Liver (tissue), 8 donors: ENCODE measurements at regions not wholly inside any gene's neighbourhood (a gene's known extent, or its start where the extent isn't known, plus 50 kb on each side); places are given as distances from the start of the nearest gene placed in this dataset.

ENCODE experiments used
- DNase-seq: peaks from one replicate; pipeline ENCODE4 v3.0.0-alpha.2; 2017; ENCODE audit warnings: low spot score
- H3K27ac ChIP-seq, 2 donors: one replicate each; pipeline ENCODE4 v1.7.0; 2013; ENCODE audit warnings: inconsistent platforms in 2 of 2, low read length in 2 of 2, control low read depth in 1 of 2, low read depth in 1 of 2, mild to moderate bottlenecking in 1 of 2
- H3K27me3 ChIP-seq, 4 donors: one replicate each; pipeline versions ENCODE4 v1.6.1 to v1.7.0; 2013; ENCODE audit warnings: low read length in 3 of 4, inconsistent platforms in 1 of 4, mild to moderate bottlenecking in 1 of 4, moderate library complexity in 1 of 4; ENCODE audit not compliant: control insufficient read depth in 4 of 4, insufficient read depth in 4 of 4
- H3K36me3 ChIP-seq, 4 donors: one replicate each; pipeline versions ENCODE4 v1.6.1 to v1.7.0; 2013; ENCODE audit warnings: low read length in 3 of 4, mild to moderate bottlenecking in 3 of 4, low read depth in 1 of 4, moderate library complexity in 1 of 4; ENCODE audit not compliant: control insufficient read depth in 4 of 4, insufficient read depth in 3 of 4
- H3K4me1 ChIP-seq, 4 donors: one replicate each; pipeline versions ENCODE4 v1.6.1 to v1.7.0; 2013; ENCODE audit warnings: low read length in 3 of 4, mild to moderate bottlenecking in 3 of 4, moderate library complexity in 1 of 4; ENCODE audit not compliant: control insufficient read depth in 4 of 4, insufficient read depth in 4 of 4
- H3K4me3 ChIP-seq, 3 donors: one replicate each; pipeline versions ENCODE4 v1.6.1 to v1.7.0; 2013; ENCODE audit warnings: low read length in 3 of 3, control low read depth in 1 of 3, low read depth in 1 of 3, mild to moderate bottlenecking in 1 of 3
- H3K9ac ChIP-seq, 2 donors: one replicate each; pipeline ENCODE4 v1.7.0; 2013; ENCODE audit warnings: low read length in 2 of 2, mild to moderate bottlenecking in 2 of 2, moderate library complexity in 2 of 2, control low read depth in 1 of 2, low read depth in 1 of 2
- H3K9me3 ChIP-seq, 4 donors: one replicate each; pipeline versions ENCODE4 v1.6.1 to v1.7.0; 2013; ENCODE audit warnings: low read length in 3 of 4; ENCODE audit not compliant: control insufficient read depth in 4 of 4
- ATF3 ChIP-seq: IDR thresholded peaks from 2 replicates; pipeline ENCODE4 v1.6.1; 2016; ENCODE audit warnings: antibody characterized with exemption
- CTCF ChIP-seq: fragments of 150-350 bp; IDR thresholded peaks from 2 replicates; pipeline ENCODE4 v1.5.1; 2017; ENCODE audit warnings: improper control_type of control experiment, low read depth, low read length; ENCODE audit not compliant: missing input control
- EGR1 ChIP-seq, 2 donors: IDR thresholded peaks; 2 replicates each; pipeline ENCODE4 v1.6.1; 2016 to 2018; ENCODE audit warnings: antibody characterized with exemption in 2 of 2, low read depth in 2 of 2
- FOXA1 ChIP-seq: IDR thresholded peaks from 2 replicates; pipeline ENCODE4 v1.6.1; 2016; ENCODE audit warnings: antibody characterized with exemption
- FOXA2 ChIP-seq: IDR thresholded peaks from 2 replicates; pipeline ENCODE4 v1.6.1; 2016; ENCODE audit warnings: antibody characterized with exemption
- GABPA ChIP-seq, 2 donors: IDR thresholded peaks in 1 of 2; conservative IDR thresholded peaks in 1 of 2; 2 replicates each; pipeline ENCODE4 v1.6.1; 2016; ENCODE audit warnings: antibody characterized with exemption in 2 of 2, mild to moderate bottlenecking in 1 of 2, moderate library complexity in 1 of 2
- HNF4A ChIP-seq, 2 donors: conservative IDR thresholded peaks; 2 replicates each; pipeline ENCODE4 v1.6.1; 2016; ENCODE audit warnings: antibody characterized with exemption in 2 of 2, mild to moderate bottlenecking in 2 of 2
- HNF4G ChIP-seq: IDR thresholded peaks from 2 replicates; pipeline ENCODE4 v1.6.1; 2016; ENCODE audit warnings: antibody characterized with exemption
- JUND ChIP-seq, 2 donors: IDR thresholded peaks; 2 replicates each; pipeline ENCODE4 v1.6.1; 2016; ENCODE audit warnings: antibody characterized with exemption in 2 of 2
- NR2F2 ChIP-seq: IDR thresholded peaks from 2 replicates; pipeline ENCODE4 v1.6.1; 2016; ENCODE audit warnings: antibody characterized with exemption
- RAD21 ChIP-seq, 2 donors: IDR thresholded peaks; 2 replicates each; pipeline ENCODE4 v1.6.1; 2016; ENCODE audit warnings: antibody characterized with exemption in 2 of 2, mild to moderate bottlenecking in 2 of 2
- RXRA ChIP-seq, 2 donors: IDR thresholded peaks; 2 replicates each; pipeline ENCODE4 v1.6.1; 2017 to 2018; ENCODE audit warnings: antibody characterized with exemption in 2 of 2, mild to moderate bottlenecking in 1 of 2
- SP1 ChIP-seq: IDR thresholded peaks from 2 replicates; pipeline ENCODE4 v1.6.1; 2018; ENCODE audit warnings: antibody characterized with exemption, mild to moderate bottlenecking
- TAF1 ChIP-seq: conservative IDR thresholded peaks from 2 replicates; pipeline ENCODE4 v1.6.1; 2016; ENCODE audit warnings: antibody characterized with exemption, mild to moderate bottlenecking
- YY1 ChIP-seq: IDR thresholded peaks from 2 replicates; pipeline ENCODE4 v1.6.1; 2016; ENCODE audit warnings: antibody characterized with exemption, mild to moderate bottlenecking
- ZBTB33 ChIP-seq: IDR thresholded peaks from 2 replicates; pipeline ENCODE4 v1.6.1; 2016; ENCODE audit warnings: antibody characterized with exemption
- WGBS: extraction: QIAGEN DNeasy Blood & Tissue Kit; methylation state at CpG from one replicate; pipeline ENCODE4 v1.1.7; 2013; 5-methylcytosine and 5-hydroxymethylcytosine counted together
- donor health status: healthy.
- donor health status: healthy.
- donor health status: healthy.
- donor health status: healthy.
- donor health status: healthy.

GRCh38 chr17:83180264-83180995, 101.0 kb downstream of the METRNL start:
- Histone ChIP-seq H3K9me3 (no peaks in the 10 kb centered on the region), H3K9ac (no peak overlapping the region), H3K27ac (no peak overlapping the region), H3K36me3 (no peaks in the 10 kb centered on the region), H3K4me3 (no peak overlapping the region), H3K4me1 (peaks cover 0 to under 1% (median 0%) of the 10 kb centered on the region in 4 donors), H3K27me3 (no peaks in the 10 kb centered on the region)
- DNase-seq = peak; percentile 23
- TF ChIP-seq CTCF (no peak), JUND (IDR thresholded peaks at IDR 0.05) (no peak), HNF4G (no peak), HNF4A (conservative IDR thresholded peaks at IDR 0.05) (no peak), NR2F2 (no peak), EGR1 (IDR thresholded peaks at IDR 0.05; ENCODE audit: low read depth in 2 of 2) (no peak), GABPA (IDR thresholded peaks at IDR 0.05 in 1 of 2, conservative IDR thresholded peaks at IDR 0.05 in 1 of 2) (no peak), RXRA (IDR thresholded peaks at IDR 0.05) (no peak), TAF1 (no peak), ATF3 (no peak), YY1 (no peak), FOXA2 (no peak), RAD21 (IDR thresholded peaks at IDR 0.05) (no peak), ZBTB33 (no peak), SP1 (no peak)
- 96% methylated on average over 25 of the region's 25 CpGs for WGBS

GRCh38 chr17:83180996-83181481, 101.6 kb downstream of the METRNL start:
- H3K9ac ChIP-seq = no peak overlapping the region
- no peak overlapping the region for H3K27ac ChIP-seq
- TF ChIP-seq HNF4A (conservative IDR thresholded peaks at IDR 0.05) (no peak), CTCF (no peak), RAD21 (IDR thresholded peaks at IDR 0.05) (no peak), ATF3 (no peak), FOXA1 (no peak)
- no peaks in the 10 kb centered on the region for H3K36me3 ChIP-seq
- peak; percentile 8 for DNase-seq
- no peaks in the 10 kb centered on the region for H3K4me1 ChIP-seq
- 96% methylated on average over 2 of the region's 2 CpGs for WGBS
- H3K27me3 ChIP-seq = no peaks in the 10 kb centered on the region
- H3K9me3 ChIP-seq = no peaks in the 10 kb centered on the region
- H3K4me3 ChIP-seq = no peak overlapping the region
